GM23338 (cell line): ENCODE measurements at regions not wholly inside any gene's neighbourhood (a gene's known extent, or its start where the extent isn't known, plus 50 kb on each side); places are given as distances from the start of the nearest gene placed in this dataset.

ENCODE experiments used
- ATAC-seq: fragments of 200-7000 bp; cut with Tn5 transposase; 3 replicates; pipeline ENCODE4 v1.9.1; 2020
- DNase-seq: peaks from one replicate; pipeline ENCODE4 v3.0.0-alpha.2; 2015; ENCODE audit warnings: low spot score
- H2AFZ ChIP-seq: fragments of 200-600 bp; sonication (generic); 2 replicates; pipeline ENCODE4 v1.8.0; 2016; ENCODE audit warnings: antibody characterized with exemption, mild to moderate bottlenecking, moderate library complexity
- H3F3A ChIP-seq: fragments of 200-600 bp; sonication (generic); replicated peaks from 2 replicates; pipeline ENCODE4 v1.8.0; 2017; ENCODE audit warnings: antibody characterized with exemption, mixed run types, low read depth
- H3K27ac ChIP-seq: fragments of 200-600 bp; sonication (generic); 2 replicates; pipeline ENCODE4 v1.6.1; 2016; ENCODE audit warnings: low read depth
- H3K27me3 ChIP-seq: fragments of 200-600 bp; sonication (generic); 2 replicates; pipeline ENCODE4 v1.8.0; 2016; ENCODE audit warnings: mild to moderate bottlenecking, mixed run types, moderate library complexity; ENCODE audit not compliant: insufficient read depth
- H3K36me3 ChIP-seq: fragments of 200-600 bp; sonication (generic); 2 replicates; pipeline ENCODE4 v1.8.0; 2016; ENCODE audit warnings: mild to moderate bottlenecking; ENCODE audit not compliant: insufficient read depth
- H3K4me1 ChIP-seq: fragments of 200-600 bp; sonication (generic); 2 replicates; pipeline ENCODE4 v1.8.0; 2016; ENCODE audit warnings: mild to moderate bottlenecking, moderate library complexity; ENCODE audit not compliant: insufficient read depth
- H3K4me2 ChIP-seq: fragments of 200-600 bp; sonication (generic); 2 replicates; pipeline ENCODE4 v1.7.1; 2017; ENCODE audit warnings: mixed run types
- H3K4me3 ChIP-seq: fragments of 200-600 bp; sonication (generic); 2 replicates; pipeline ENCODE4 v1.6.1; 2016; ENCODE audit warnings: mixed run types
- H3K79me2 ChIP-seq: fragments of 200-600 bp; sonication (generic); replicated peaks from 2 replicates; pipeline ENCODE4 v1.8.0; 2017; ENCODE audit warnings: mild to moderate bottlenecking; ENCODE audit not compliant: insufficient read depth
- H3K9me2 ChIP-seq: fragments of 200-600 bp; sonication (generic); 2 replicates; pipeline ENCODE4 v1.8.0; 2017; ENCODE audit not compliant: insufficient read depth
- H4K20me1 ChIP-seq: fragments of 200-600 bp; sonication (generic); replicated peaks from 2 replicates; pipeline ENCODE4 v1.8.0; 2017; ENCODE audit warnings: mild to moderate bottlenecking; ENCODE audit not compliant: insufficient read depth
- H3K27ac Mint-ChIP-seq: 2 replicates; pipeline ENCODE4 v1.8.0; 2020; ENCODE audit warnings: inconsistent platforms, mild to moderate bottlenecking, moderate library complexity, mixed read lengths
- H3K27me3 Mint-ChIP-seq: 3 replicates; pipeline ENCODE4 v1.8.0; 2022; ENCODE audit warnings: low read depth, mild to moderate bottlenecking, moderate library complexity, mixed read lengths, inconsistent platforms; ENCODE audit not compliant: insufficient read depth, poor library complexity
- H3K36me3 Mint-ChIP-seq: 3 replicates; pipeline ENCODE4 v1.8.0; 2021; ENCODE audit warnings: low read depth, mild to moderate bottlenecking, inconsistent platforms, moderate library complexity, mixed read lengths
- H3K4me1 Mint-ChIP-seq: 3 replicates; pipeline ENCODE4 v1.8.0; 2020; ENCODE audit warnings: mild to moderate bottlenecking, inconsistent platforms, mixed read lengths
- H3K4me3 Mint-ChIP-seq: 3 replicates; pipeline ENCODE4 v1.8.0; 2021; ENCODE audit warnings: moderate library complexity, mild to moderate bottlenecking, inconsistent platforms, mixed read lengths
- H3K9me3 Mint-ChIP-seq: 3 replicates; pipeline ENCODE4 v1.8.0; 2020; ENCODE audit warnings: moderate library complexity, mild to moderate bottlenecking, inconsistent platforms, mixed read lengths
- CREB1 ChIP-seq: fragments of 250-450 bp; sonication (Bioruptor Pico); IDR thresholded peaks from 2 replicates; pipeline ENCODE4 v1.5.0; 2020; ENCODE audit warnings: low read depth, mild to moderate bottlenecking, moderate library complexity
- CTCF ChIP-seq, 2 experiments: fragments of 200-600 bp in 1 of 2; sonication (generic) in 1 of 2; conservative IDR thresholded peaks; 2 replicates each; pipeline versions ENCODE4 v1.5.1 to v1.6.1; 2016 to 2017; ENCODE audit warnings: antibody characterized with exemption in 2 of 2, low read depth in 2 of 2, mild to moderate bottlenecking in 2 of 2, moderate library complexity in 1 of 2
- ETS1 ChIP-seq: IDR thresholded peaks from 2 replicates; pipeline ENCODE4 v1.6.1; 2016; ENCODE audit warnings: antibody characterized with exemption
- EZH2 ChIP-seq: fragments of 200-600 bp; sonication (generic); IDR thresholded peaks from one replicate; pipeline ENCODE4 v1.8.0; 2017; ENCODE audit warnings: antibody characterized with exemption, mild to moderate bottlenecking, low read depth; ENCODE audit not compliant: unreplicated experiment
- EZH2phosphoT487 ChIP-seq: fragments of 200-600 bp; sonication (generic); IDR thresholded peaks from one replicate; pipeline ENCODE4 v1.8.1; 2018; ENCODE audit warnings: antibody characterized with exemption; ENCODE audit not compliant: unreplicated experiment
- NANOG ChIP-seq: IDR thresholded peaks from 2 replicates; pipeline ENCODE4 v1.6.1; 2016; ENCODE audit warnings: antibody characterized with exemption, borderline replicate concordance
- POLR2AphosphoS5 ChIP-seq: IDR thresholded peaks from 2 replicates; pipeline ENCODE4 v1.6.1; 2016; ENCODE audit warnings: antibody characterized with exemption, low read depth
- REST ChIP-seq: IDR thresholded peaks from one replicate; pipeline ENCODE4 v1.6.1; 2018; ENCODE audit warnings: antibody characterized with exemption; ENCODE audit not compliant: unreplicated experiment
- STAT1 ChIP-seq: IDR thresholded peaks from one replicate; pipeline ENCODE4 v1.6.1; 2016; ENCODE audit warnings: antibody characterized with exemption; ENCODE audit not compliant: unreplicated experiment
- ZNF114 ChIP-seq: fragments of 250-450 bp; sonication (Bioruptor Pico); IDR thresholded peaks from 2 replicates; pipeline ENCODE4 v1.5.0; 2020; ENCODE audit warnings: mild to moderate bottlenecking, moderate library complexity
- ZNF331 ChIP-seq: fragments of 250-450 bp; sonication (Bioruptor Pico); IDR thresholded peaks from 2 replicates; pipeline ENCODE4 v1.5.0; 2020; ENCODE audit warnings: low read depth, mild to moderate bottlenecking, moderate library complexity

DNA sequence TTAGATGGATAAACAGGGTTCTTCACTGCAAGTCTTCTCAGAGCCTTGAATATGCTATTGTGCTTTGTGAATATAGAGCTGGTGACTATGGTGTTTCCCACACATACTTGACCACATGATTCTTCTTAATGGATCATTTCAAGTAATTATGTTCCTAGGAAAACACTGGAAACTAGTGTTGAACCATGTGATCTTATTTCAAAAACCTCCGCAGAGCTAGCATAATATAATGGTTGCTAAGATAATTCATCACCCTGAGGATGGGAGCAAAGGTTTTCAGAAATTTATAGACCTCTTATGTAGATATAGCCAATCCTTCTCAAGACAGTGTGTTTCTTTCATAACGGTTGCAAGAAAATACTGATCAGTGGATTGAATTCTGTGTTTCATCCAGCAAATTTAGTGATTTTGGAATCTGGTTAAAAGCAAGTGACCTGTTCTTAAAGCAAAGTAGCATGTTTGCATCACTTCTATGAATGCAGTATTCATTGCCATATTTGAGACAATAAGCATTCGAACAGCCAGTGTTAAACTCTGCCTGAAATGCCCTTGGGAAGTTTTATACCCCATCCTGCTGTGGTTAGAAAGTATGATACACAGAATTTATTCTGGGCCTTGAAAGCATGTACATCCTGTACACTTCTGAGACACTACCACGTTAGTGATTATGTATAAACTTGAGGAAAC, 341.0 kb upstream of the E2F7 start:
- Histone ChIP-seq H3K4me2 (no peak overlapping the region), H2AFZ (no peak overlapping the region), H3K27ac (no peak overlapping the region), H3K4me1 (peaks cover 29% of the 10 kb centered on the region), H3K36me3 (no peaks in the 10 kb centered on the region), H3K9me2 (no peaks in the 10 kb centered on the region), H3K79me2 (no peaks in the 10 kb centered on the region), H3K27me3 (no peaks in the 10 kb centered on the region), H3K4me3 (no peak overlapping the region), H4K20me1 (no peaks in the 10 kb centered on the region), H3F3A (no peaks in the 10 kb centered on the region)
- Mint-ChIP-seq H3K27me3 (peaks cover 3% of the 10 kb centered on the region), H3K27ac (peak overlapping the region; percentile 28; the same call in 1 of the 2 replicates), H3K9me3 (no peaks in the 10 kb centered on the region; the same call in 2 of the 3 replicates), H3K4me3 (no peak overlapping the region), H3K4me1 (peaks cover 17% of the 10 kb centered on the region), H3K36me3 (no peaks in the 10 kb centered on the region)
- DNase-seq, result no peak
- ATAC-seq, result no peak
- TF ChIP-seq NANOG, result no peak
- TF ChIP-seq EZH2, result no peak
- no peak for TF ChIP-seq CREB1 (CRISPR knock-in tag)

GRCh38 chr12:77402716-77403115, 337.3 kb upstream of the E2F7 start:
- H3F3A ChIP-seq, result no peaks in the 10 kb centered on the region
- H3K36me3 Mint-ChIP-seq, result no peaks in the 10 kb centered on the region
- H3K9me3 Mint-ChIP-seq, result no peaks in the 10 kb centered on the region
- no peak overlapping the region for H2AFZ ChIP-seq
- no peak overlapping the region for H3K27ac Mint-ChIP-seq
- H3K36me3 ChIP-seq, result no peaks in the 10 kb centered on the region
- H4K20me1 ChIP-seq, result no peaks in the 10 kb centered on the region
- no peaks in the 10 kb centered on the region for H3K9me2 ChIP-seq
- no peak overlapping the region for H3K4me3 ChIP-seq
- H3K27me3 Mint-ChIP-seq, result peaks cover 3% of the 10 kb centered on the region
- H3K4me2 ChIP-seq, result no peak overlapping the region
- H3K4me1 Mint-ChIP-seq, result peaks cover 11% of the 10 kb centered on the region
- H3K4me1 ChIP-seq, result peaks cover 15% of the 10 kb centered on the region
- DNase-seq (no peak), ATAC-seq (no peak)
- H3K4me3 Mint-ChIP-seq, result no peak overlapping the region
- H3K79me2 ChIP-seq, result no peaks in the 10 kb centered on the region
- no peak overlapping the region for H3K27ac ChIP-seq
- H3K27me3 ChIP-seq, result no peaks in the 10 kb centered on the region
- no peak for TF ChIP-seq ETS1
- TF ChIP-seq EZH2phosphoT487, result no peak
- no peak for TF ChIP-seq EZH2
- TF ChIP-seq ZNF331 (CRISPR knock-in tag), result no peak
- TF ChIP-seq CTCF (conservative IDR thresholded peaks at IDR 0.05; ENCODE audit: low read depth in 2 of 2), result no peak
- no peak for TF ChIP-seq ZNF114 (CRISPR knock-in tag)
- TF ChIP-seq NANOG, result no peak
- no peak for TF ChIP-seq REST
- TF ChIP-seq POLR2AphosphoS5, result no peak
- no peak for TF ChIP-seq STAT1
